ENCODE measurements at regions not wholly inside any gene's neighbourhood (a gene's known extent, or its start where the extent isn't known, plus 50 kb on each side); places are given as distances from the start of the nearest gene placed in this dataset.
"Not testable (repeated sequence)": the region's sequence is repeated elsewhere in the genome, so short reads cannot be mapped to it uniquely, and the experiment has no call there.

DNA sequence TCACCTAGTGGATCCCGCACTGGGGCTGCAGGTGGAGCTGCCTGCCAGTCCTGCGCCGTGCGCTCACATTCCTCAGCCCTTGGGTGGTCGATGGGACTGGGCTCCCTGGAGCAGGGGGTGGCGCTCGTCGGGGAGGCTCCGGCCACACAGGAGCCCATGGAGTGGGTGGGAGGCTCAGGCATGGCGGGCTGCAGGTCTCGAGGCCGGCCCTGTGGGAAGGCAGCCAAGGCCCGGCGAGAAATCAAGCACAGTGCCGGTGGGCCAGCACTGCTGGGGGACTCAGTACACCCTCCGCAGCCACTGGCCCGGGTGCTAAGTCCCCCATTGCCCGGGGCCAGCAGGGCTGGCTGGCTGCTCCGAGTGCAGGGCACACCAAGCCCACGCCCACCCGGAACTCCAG is 1708.6 kb downstream of the OLFM4 start:
- DNase-seq: not testable (repeated sequence)

DNA sequence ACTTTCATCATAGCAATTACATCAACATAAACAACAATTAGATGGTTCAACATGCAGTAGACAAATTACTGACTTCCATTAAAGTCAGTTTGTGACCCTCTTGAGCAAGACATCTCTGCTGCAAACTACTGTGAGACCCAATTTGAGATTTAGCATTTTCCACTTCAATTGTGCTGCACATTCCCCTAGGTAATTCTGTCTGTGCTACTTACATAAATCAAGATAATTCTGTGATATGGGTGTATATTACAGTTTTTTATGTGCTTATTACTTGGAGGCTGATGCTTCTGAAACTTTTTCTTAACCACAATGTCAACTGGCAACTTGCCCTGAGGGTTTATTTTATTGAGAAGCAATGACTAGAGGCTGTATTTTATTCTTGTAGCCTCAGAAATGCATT is 1714.4 kb downstream of the OLFM4 start:
- DNase-seq: no peak

DNA sequence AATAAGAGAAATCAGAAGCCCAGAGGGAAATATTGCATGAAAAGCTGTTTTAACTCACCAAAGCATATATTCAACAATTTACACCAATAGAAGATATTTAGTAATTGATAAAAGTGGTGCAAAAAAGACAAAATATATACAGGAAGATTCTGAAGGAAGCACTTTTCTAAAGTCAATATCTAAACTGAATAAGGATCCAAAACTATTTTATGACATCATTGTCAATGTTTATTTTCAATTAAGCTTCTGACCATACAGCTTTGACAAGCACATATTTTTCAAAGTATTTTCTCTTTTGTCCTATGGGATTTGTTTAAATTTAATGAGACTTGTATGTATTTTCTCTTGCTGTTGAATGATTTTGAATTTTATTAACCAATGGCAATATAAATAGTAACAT is 1716.1 kb downstream of the OLFM4 start:
- DNase-seq: no peak

DNA sequence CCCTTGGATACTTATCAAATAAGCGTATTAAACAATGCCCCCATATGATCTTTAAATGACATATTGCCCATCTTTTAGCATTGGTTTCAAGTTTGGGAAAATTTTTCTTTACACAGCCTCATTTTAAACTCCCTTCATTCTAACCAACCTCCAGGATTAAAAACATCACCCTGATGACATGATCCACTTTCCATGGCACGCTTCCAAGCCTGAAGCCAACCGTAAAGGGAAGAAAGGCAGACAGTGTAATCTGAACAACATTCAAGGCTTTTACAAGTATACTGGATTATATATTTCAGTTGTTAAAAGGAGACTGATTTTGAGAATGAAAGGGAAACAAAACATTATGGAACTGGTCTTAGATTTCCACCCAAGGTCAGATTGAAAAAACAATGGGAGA is 1721.9 kb downstream of the OLFM4 start:
- no peak for DNase-seq

DNA sequence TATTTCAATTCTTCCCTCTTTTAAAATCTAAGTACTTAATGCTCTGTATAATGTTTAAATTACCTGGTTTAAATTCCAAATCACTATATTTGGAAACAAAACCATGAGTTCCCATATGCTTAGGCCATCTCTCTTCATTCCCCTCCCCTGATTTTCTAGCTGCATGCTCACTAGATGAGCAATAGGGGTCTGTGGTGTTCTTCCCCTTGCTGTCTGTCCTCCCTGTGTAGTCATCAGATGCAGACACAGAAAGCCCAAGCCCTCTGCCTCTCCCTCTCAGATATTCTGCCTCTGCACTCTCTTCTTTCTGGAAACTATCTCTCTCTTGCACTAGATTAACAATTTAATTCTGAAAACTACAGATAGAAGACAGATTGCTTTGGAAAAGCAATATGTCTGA is 1730.2 kb downstream of the OLFM4 start:
- no peak for DNase-seq

DNA sequence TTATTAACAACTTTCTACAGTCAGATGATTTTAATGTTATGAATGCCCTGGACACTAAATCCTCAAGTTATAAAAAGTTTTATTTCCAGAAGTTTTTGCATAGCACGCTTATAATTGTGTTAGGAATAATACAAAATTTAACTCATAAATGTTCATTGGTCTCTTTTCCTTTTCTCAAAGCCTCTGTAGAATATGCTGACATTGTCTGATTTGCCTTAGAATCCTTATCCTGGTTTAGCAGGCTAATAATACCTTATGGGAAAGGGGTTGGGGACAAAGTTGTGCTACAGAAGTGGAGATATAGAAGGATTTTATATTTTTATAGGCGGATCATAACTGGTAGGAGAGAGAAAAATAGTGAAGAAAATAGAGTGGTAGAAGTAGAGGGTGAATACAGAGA is 1739.6 kb downstream of the OLFM4 start:
- DNase-seq: no peak

DNA sequence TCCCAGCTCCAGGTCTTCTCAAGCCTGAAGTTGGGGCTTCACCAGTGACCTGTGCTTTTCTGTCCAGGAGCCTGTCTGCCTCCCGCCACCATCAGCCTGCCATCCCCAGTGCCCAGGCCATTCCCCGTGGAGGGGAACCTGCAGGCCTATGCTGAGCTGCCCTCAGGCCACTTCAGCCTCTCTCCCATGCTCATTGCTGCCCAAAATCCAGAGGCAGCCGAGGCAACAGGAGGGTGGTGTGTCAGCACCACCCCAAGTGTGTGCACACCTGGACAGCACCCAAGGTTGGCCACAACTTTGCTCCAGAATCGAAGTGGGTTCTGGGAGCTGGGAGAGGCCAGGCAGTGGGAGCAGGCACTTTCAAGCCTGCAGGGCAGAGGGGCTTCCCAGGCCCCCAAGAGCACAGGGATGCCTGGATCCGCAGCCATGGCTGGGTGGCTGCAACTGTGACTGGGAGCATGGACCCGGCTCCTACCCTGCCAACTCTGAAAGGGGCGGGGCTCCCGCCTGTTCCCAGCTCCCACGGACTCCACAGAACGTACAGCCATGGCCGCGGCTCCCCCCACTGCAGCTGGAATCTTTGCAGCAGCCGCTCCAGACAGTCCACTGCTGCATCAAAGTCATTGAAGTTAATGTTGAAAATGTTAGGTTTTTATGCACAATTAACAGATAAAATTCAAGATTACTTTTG is 1747.0 kb downstream of the OLFM4 start:
- no peak for DNase-seq

DNA sequence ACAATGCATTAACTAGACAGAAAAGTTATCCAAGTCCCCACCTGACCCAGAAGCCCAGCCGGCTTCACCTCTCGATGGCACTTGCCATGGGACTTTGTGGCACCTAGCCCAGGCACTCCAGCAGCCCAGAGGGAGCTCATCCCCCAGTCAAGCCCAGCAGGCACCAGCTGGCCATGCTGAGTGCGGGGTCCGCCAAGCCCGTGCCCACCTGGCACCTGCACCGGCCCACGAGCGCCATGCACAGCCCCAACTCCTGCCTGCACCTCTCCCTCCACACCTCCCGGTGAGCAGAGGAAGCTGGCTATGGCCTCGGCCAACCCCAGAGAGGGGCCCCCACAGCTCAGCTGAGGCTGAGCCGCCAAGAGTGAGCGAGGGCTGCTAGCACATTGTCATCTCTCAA is 1759.1 kb downstream of the OLFM4 start:
- DNase-seq: no peak

DNA sequence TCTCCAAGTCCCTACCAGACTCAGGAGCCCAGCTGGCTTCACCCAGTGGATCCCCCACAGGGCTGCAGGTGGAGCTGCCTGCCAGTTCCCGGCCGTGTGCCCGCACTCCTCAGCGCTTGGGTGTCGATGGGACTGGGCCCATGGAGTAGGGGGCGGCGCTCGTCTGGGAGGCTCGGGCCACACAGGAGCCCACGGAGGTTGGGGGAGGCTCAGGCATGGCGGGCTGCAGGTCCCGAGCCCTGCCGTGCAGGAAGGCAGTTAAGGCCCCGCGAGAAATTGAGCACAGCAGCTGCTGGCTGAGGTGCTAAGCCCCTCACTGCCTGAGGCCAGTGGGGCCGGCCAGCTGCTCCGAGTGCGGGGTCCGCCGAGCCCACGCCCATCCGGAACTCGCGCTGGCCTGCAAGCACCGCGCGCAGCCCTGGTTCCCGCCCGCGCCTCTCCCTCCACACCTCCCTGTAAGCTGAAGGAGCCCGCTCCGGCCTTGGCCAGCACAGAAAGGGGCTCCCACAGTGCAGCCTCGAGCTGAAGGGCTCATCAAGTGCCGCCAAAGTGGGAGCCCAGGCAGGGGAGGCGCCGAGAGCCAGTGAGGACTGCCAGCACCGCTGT is 1771.1 kb downstream of the OLFM4 start:
- DNase-seq: no peak

DNA sequence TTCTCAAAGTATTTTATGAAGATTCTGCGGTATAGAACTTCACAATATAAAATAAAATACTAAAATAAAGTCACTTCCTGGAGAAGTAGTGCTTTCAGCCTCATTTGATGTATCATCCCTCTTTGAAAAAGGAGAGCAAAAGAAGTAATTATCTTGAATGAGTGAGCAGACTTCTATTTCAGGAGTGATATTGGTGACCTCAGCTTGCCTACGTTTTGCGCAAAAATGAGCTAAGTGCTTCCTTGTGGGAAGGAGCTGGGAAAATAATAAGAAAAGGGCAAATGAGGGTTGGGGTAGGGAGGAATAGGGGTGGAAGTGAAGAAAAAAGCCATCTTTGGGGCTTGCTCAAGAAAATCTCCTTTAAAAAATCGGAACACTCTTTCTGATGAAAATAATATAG is 1773.6 kb downstream of the OLFM4 start:
- DNase-seq: no peak

DNA sequence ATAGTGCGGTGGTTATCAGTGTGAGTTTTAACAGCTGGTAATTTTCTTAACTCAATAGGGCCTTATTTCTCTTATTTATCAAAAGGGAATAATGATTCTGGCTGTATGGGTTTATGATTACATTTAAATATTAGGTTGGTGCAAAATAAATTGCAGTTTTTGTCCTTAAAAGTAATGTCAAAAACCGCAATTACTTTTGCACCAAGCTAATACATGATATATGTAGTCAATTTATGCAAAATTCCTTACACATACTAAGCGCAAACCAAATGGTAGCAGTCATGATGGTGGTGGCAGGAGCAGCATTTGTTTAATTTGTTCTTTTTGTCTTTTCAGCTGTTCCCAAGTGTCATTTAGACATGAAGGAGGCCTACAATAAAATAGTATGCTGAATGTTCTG is 1777.1 kb downstream of the OLFM4 start:
- DNase-seq: no peak

DNA sequence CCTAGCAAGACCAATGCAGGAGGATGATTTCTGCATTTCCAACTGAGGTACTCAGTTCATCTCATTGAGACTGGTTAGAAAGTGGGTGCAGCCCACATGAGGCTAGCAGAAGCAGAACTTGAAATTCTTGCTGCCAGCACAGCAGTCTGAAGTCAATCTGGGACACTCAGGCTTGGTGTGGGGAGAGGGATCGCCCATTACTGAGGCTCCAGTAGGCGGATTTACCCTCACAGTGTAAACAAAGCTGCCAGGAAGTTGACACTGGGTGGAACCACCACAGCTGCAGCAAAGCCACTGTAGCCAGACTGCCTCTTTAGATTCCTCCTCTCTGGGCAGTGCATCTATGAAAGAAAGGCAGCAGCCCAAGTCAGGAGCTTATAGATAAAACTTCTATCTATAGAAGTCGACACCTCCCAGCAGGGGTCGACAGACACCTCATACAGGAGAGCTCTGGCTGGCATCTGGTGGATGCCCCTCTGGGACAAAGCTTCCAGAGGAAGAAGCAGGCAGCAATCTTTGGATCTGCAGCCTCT is 1793.4 kb downstream of the OLFM4 start:
- peak; percentile 20 for DNase-seq

DNA sequence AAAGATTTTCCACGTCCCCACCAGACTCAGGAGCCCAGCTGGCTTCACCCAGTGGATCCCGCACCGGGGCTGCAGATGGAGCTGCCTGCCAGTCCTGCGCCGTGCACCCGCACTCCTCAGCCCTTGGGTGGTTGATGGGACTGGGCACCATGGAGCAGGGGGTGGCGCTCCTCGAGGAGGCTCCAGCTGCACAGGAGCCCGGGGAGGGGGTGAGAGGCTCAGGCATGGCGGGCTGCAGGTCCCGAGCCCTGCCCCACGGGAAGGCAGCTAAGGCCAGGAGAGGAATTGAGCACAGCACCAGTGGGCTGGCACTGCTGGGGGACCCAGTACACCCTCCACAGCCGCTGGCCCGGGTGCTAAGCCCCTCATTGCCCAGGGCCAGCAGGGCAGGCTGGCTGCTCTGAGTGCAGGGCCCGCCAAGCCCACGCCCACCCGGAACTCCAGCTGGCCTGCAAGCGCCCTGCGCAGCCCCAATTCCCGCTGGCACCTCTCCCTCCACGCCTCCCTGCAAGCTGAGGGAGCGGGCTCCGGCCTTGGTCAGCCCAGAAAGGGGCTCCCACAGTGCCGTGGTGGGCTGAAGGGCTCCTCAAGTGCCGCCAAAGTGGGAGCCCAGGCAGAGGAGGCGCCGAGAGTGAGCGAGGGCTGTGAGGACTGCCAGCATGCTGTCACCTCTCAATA is 1800.9 kb downstream of the OLFM4 start:
- DNase-seq: not testable (repeated sequence)

DNA sequence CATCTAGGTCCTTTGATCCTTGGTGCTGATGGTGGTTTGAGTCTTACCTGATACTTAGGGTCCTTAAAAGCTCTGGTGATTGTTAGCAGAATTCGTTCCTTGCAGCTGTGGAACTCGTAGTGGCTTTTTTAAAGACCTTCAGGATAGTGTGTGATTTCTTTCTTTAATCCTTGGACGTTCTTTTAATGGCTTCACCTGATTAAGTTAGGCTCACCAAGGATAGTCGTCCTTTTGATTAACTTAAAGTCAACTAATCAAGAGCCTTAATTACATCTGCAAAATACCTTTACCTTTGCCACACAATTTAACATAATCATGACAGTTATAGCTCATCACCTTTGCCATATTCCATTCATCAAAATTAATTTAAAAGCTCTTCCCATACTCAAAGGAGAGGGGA is 1807.7 kb downstream of the OLFM4 start:
- no peak for DNase-seq

DNA sequence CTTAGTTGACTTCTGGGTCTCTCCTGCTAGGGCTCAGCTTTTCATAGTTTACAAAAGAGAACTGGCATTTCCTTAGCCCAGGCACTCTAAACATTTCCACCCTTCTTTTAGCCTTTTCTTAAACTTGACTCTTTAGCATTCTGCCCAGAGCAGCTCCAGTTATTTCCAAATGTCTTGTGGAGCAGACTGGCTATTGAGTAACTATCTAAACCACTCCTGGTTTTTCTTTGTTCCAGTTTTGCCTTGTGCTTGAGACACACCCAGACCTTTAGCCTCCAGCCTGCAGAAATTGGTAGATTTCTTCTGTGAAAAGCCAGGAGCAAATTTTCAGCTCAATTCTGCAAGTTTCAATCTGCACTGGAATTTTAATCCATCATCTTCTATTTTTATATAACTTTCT is 1813.1 kb downstream of the OLFM4 start:
- no peak for DNase-seq

DNA sequence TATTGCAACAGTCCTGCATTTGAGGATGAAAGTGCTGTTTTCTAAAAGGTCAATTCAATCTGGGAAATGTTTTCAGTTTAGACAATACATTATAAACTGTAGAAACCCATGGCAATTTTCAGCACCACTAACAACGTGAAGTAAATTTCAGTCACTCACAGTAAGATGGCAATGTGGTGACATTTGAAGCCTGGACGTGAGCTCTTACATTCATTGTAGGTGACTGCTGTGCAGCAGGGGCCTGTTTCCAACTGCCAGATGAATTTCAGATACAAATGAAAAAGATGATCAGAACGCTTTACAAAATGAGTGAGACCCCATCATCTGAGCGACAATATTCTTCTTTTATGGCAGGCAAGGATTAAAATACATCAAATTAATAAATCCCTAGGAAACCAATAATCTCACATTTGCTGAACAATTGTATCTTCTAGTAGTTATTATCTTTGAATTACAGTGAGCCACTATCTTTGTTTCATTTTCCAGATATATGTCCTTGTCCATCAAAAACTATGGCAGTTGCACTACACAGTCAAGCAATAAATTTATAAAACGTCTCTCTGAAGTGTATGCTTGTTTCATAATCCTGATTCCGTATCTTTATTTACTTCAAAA is 1816.8 kb downstream of the OLFM4 start:
- DNase-seq: no peak

DNA sequence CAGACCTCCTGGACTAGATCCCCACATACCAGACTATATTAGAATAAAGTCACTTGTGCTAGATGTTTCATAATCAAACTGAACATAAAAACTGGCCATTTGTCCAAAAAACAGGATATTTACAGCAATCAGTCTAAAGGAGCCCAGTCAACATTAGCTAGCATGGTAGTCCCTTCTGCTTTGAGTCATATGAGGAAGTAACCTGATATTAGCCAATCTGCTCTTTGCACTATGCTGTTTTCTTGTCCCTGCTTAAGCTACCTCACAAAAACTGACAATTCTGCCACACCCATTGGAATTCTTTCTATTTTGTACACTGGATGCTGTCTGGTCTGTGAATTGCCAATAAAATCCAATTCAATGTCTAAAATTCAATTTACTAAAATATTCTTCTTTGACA is 1824.2 kb downstream of the OLFM4 start:
- DNase-seq: no peak

DNA sequence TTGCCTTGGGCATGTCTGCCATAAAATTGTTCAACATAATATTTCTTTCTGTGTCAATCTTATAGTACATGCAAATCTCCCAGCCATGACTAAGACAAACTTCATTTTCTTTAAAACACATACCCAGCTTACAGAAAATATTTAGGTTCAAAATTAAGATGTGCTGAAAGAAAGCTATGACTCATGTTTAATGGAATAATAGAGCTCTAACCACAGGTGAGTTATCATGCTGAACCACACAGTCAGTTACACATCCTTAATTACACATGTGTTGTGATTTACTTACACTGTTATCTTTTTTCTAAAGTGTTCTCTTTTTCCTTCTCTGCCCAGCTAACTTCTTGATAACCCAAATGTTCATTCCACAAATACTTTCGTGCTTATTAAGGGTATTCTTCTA is 1831.2 kb downstream of the OLFM4 start:
- DNase-seq: no peak

DNA sequence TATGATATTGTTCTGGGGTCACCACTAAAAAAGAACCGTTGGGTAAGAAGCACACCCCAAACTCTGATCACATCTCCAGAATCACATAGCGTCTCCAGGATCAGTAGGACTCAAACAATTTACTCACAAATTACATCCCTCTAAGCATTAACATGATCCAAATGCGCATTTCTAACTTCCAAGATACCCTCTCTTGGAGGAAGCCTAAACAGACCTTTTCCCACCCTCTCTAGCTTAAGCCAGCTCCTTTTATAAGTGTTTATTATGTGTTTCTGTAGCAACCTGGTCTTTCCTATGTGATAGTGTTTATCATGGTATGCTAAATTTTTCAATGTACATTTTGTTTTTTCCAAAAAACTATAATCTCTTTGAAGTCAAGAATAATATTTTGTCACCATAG is 1846.5 kb downstream of the OLFM4 start:
- DNase-seq: no peak

DNA sequence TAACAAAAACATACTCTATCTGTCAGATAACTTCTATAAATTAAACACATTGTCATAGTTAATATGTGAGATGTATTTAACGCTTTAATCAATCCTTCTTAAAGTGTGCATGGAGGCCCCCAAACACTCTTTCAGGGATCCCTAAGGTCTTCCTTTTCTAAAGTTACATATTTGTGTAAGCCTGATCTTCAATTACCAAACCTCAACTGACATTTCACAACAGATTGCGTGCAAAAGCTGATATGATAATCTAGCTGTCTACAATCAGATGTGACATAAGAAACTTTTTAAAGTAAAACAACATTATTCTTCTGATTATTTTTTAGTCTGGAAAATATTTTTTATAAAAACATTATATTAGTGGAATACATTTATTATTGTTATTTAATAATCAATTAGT is 1850.4 kb downstream of the OLFM4 start:
- DNase-seq: no peak

DNA sequence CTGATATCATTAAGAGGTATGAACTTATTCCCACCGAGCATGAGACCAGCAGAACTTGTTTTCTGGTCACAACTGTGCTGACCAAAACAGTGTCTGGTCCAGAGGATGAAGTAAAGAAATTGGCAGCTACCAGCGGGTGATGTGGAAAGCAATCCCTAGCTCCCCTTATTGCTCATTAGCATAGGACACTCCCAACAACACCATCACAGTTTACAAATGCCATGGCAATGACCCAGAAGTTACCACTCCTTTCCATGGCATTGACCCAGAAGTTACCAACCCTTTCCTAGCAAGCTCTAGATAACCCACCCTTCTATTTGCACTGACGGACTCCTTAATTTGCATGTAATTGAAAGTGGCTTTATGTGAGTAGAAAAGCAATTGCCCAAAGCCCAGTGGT is 1856.1 kb downstream of the OLFM4 start:
- no peak for DNase-seq

DNA sequence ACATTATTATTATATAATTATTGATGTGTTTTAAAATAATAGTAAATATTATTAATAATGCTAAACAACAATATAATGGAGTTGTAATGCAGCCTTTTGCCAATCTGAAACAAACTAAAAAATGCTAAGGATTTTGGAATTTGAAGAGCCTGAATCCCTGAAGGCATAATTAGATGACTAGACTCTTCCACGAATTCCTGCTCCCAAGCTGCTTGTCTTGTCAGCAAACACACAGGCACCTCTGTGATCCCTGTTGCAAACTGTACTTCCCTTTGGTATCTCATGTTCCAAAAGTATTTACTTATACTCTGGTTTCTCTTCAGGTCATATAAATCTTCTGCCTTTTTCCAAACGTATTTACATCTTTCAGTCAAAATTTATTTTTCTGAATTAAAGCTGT is 1862.4 kb downstream of the OLFM4 start:
- DNase-seq: no peak

DNA sequence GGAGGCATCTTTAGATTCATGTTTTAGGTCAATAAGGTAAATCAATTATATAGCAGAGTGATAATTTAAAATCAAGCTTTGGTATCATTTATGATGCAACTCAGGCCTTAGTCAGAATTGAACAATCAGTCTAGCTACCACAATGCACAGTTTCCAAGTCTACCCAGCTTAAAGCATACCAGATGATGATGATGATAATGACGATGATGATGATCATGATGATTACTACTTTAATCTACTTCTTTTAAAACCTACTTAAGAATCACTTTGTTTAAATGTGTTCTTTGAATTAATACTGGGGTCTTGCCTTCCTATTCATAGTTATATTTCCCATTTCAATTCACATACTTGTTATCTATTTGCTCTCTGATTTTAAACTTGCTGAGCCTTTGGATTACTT is 1872.7 kb downstream of the OLFM4 start:
- DNase-seq: no peak

DNA sequence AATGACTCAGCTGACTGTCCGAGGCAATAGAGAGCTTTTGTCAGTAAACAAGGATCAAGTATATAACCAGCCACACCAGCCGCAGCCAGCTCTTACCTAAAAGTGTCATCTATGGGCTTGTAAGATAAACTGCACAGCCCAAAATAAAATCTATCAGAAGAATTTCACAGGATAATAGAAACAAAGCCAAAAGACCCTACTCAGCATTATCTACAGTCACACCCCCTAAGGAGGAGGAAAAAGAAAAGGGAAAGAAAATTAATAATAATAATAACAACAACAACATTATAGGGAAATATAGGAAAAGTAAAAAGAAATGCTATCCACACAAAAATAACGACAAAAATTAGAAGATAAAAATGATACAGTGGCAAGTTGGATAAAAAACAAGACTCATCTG is 1883.8 kb downstream of the OLFM4 start:
- DNase-seq: no peak
